Activated naive CD4-positive, alpha-beta T cell treated with anti-CD3 and anti-CD28 coated beads, Interleukin-2, amount 10 ng/mL, durations not matched to agents 7 days and 5 days (primary cell): ENCODE measurements at regions not wholly inside any gene's neighbourhood (a gene's known extent, or its start where the extent isn't known, plus 50 kb on each side); places are given as distances from the start of the nearest gene placed in this dataset.

Experiments used
- CTCF ChIA-PET: fragments of 350-600 bp; sonication (Branson Sonifier 250); formaldehyde crosslinking; loops from one replicate; lab custom pipeline; 2021; ENCODE audit warnings: antibody characterized with exemption; lab: Charles Lee
- DNase-seq: peaks from one replicate; pipeline ENCODE4 v3.0.0-alpha.2; 2020
- H3K27ac Mint-ChIP-seq: one replicate; pipeline ENCODE4 v1.8.0; 2021; ENCODE audit warnings: mild to moderate bottlenecking, moderate library complexity, mixed read lengths
- H3K27me3 Mint-ChIP-seq: one replicate; pipeline ENCODE4 v1.8.0; 2021; ENCODE audit warnings: mild to moderate bottlenecking, mixed read lengths
- H3K36me3 Mint-ChIP-seq: one replicate; pipeline ENCODE4 v1.8.0; 2021; ENCODE audit warnings: mixed read lengths
- H3K4me1 Mint-ChIP-seq: one replicate; pipeline ENCODE4 v1.8.0; 2021; ENCODE audit warnings: mixed read lengths
- H3K4me3 Mint-ChIP-seq: one replicate; pipeline ENCODE4 v1.8.0; 2021; ENCODE audit warnings: mild to moderate bottlenecking, moderate library complexity, mixed read lengths
- H3K9me3 Mint-ChIP-seq: one replicate; pipeline ENCODE4 v1.8.0; 2021; ENCODE audit warnings: mixed read lengths

GRCh38 chr15:35210370-35210769, 125.3 kb upstream of the NANOGP8 start:
- no peaks in the 10 kb centered on the region for H3K9me3 Mint-ChIP-seq

GRCh38 chr15:35209838-35210237, 124.7 kb upstream of the NANOGP8 start:
- Mint-ChIP-seq H3K4me3 (no peak overlapping the region), H3K36me3 (no peaks in the 10 kb centered on the region), H3K27ac (no peak overlapping the region), H3K27me3 (no peaks in the 10 kb centered on the region), H3K4me1 (no peaks in the 10 kb centered on the region), H3K9me3 (no peaks in the 10 kb centered on the region)
- CTCF ChIA-PET: interaction anchor here (0.5 kb wide), 1 partner anchor 21 kb away, joined by 4 read pairs; no protein-coding TSS in a partner anchor
- DNase-seq: no peak

More at GRCh38 chr15:35210370-35210769, 125.3 kb upstream of the NANOGP8 start:
- CTCF ChIA-PET: interaction anchor here (0.5 kb wide), 1 partner anchor 21 kb away, joined by 4 read pairs; no protein-coding TSS in a partner anchor
- Mint-ChIP-seq H3K27ac (no peak overlapping the region), H3K4me1 (no peaks in the 10 kb centered on the region), H3K4me3 (no peak overlapping the region), H3K36me3 (no peaks in the 10 kb centered on the region), H3K27me3 (no peaks in the 10 kb centered on the region)
- DNase-seq: no peak

- Mint-ChIP-seq H3K36me3 (no peaks in the 10 kb centered on the region), H3K4me1 (no peaks in the 10 kb centered on the region), H3K9me3 (no peaks in the 10 kb centered on the region), H3K4me3 (no peak overlapping the region), H3K27me3 (no peaks in the 10 kb centered on the region), H3K27ac (no peak overlapping the region)
- CTCF ChIA-PET: interaction anchor here (1.0 kb wide), 1 partner anchor 130 kb away, joined by 3 read pairs; no protein-coding TSS in a partner anchor
- DNase-seq: no peak
These were observed 123.3 kb upstream of the NANOGP8 start for GRCh38 chr15:35208353-35208752.

- no peaks in the 10 kb centered on the region for H3K36me3 Mint-ChIP-seq
- no peak overlapping the region for H3K27ac Mint-ChIP-seq
- no peaks in the 10 kb centered on the region for H3K4me1 Mint-ChIP-seq
- H3K4me3 Mint-ChIP-seq: no peak overlapping the region
- H3K27me3 Mint-ChIP-seq: no peaks in the 10 kb centered on the region
- DNase-seq: no peak
- CTCF ChIA-PET: no interaction called here
- no peaks in the 10 kb centered on the region for H3K9me3 Mint-ChIP-seq
These were observed 121.1 kb upstream of the NANOGP8 start for GRCh38 chr15:35206060-35206675.

- Mint-ChIP-seq H3K4me1 (no peaks in the 10 kb centered on the region), H3K4me3 (no peak overlapping the region), H3K36me3 (no peaks in the 10 kb centered on the region), H3K27me3 (peaks cover 4% of the 10 kb centered on the region), H3K9me3 (no peaks in the 10 kb centered on the region), H3K27ac (no peak overlapping the region)
- no peak for DNase-seq
- CTCF ChIA-PET: no interaction called here
These were observed 113.1 kb upstream of the NANOGP8 start for GRCh38 chr15:35198197-35198596.

- no peaks in the 10 kb centered on the region for H3K9me3 Mint-ChIP-seq
- no peak overlapping the region for H3K27ac Mint-ChIP-seq
- H3K4me3 Mint-ChIP-seq: no peak overlapping the region
- peaks cover 4% of the 10 kb centered on the region for H3K27me3 Mint-ChIP-seq
- CTCF ChIA-PET: no interaction called here
- H3K36me3 Mint-ChIP-seq: no peaks in the 10 kb centered on the region
- DNase-seq: no peak
- H3K4me1 Mint-ChIP-seq: no peaks in the 10 kb centered on the region
These were observed 112.7 kb upstream of the NANOGP8 start for GRCh38 chr15:35197754-35198153.

GRCh38 chr15:35197306-35197705, 112.2 kb upstream of the NANOGP8 start:
- Mint-ChIP-seq H3K9me3 (no peaks in the 10 kb centered on the region), H3K4me3 (no peak overlapping the region), H3K4me1 (no peaks in the 10 kb centered on the region), H3K27ac (no peak overlapping the region), H3K27me3 (peaks cover 4% of the 10 kb centered on the region), H3K36me3 (no peaks in the 10 kb centered on the region)
- DNase-seq: no peak
- CTCF ChIA-PET: no interaction called here

GRCh38 chr15:35196273-35196672, 111.2 kb upstream of the NANOGP8 start:
- no peak for DNase-seq
- Mint-ChIP-seq H3K4me3 (no peak overlapping the region), H3K27ac (no peak overlapping the region), H3K4me1 (no peaks in the 10 kb centered on the region), H3K27me3 (peaks cover 4% of the 10 kb centered on the region), H3K9me3 (peaks cover 6% of the 10 kb centered on the region), H3K36me3 (no peaks in the 10 kb centered on the region)
- CTCF ChIA-PET: no interaction called here

GRCh38 chr15:35195649-35196048, 110.6 kb upstream of the NANOGP8 start:
- no peak for DNase-seq
- H3K4me3 Mint-ChIP-seq: no peak overlapping the region
- peaks cover 4% of the 10 kb centered on the region for H3K27me3 Mint-ChIP-seq
- H3K9me3 Mint-ChIP-seq: peaks cover 7% of the 10 kb centered on the region
- H3K36me3 Mint-ChIP-seq: no peaks in the 10 kb centered on the region
- no peaks in the 10 kb centered on the region for H3K4me1 Mint-ChIP-seq
- CTCF ChIA-PET: no interaction called here
- no peak overlapping the region for H3K27ac Mint-ChIP-seq

- CTCF ChIA-PET: no interaction called here
- Mint-ChIP-seq H3K4me3 (no peak overlapping the region), H3K36me3 (no peaks in the 10 kb centered on the region), H3K27ac (no peak overlapping the region), H3K4me1 (no peaks in the 10 kb centered on the region), H3K27me3 (peaks cover 4% of the 10 kb centered on the region), H3K9me3 (peaks cover 8% of the 10 kb centered on the region)
- no peak for DNase-seq
These were observed 109.9 kb upstream of the NANOGP8 start for GRCh38 chr15:35195031-35195430.

- Mint-ChIP-seq H3K36me3 (no peaks in the 10 kb centered on the region), H3K4me3 (no peak overlapping the region), H3K4me1 (no peaks in the 10 kb centered on the region), H3K27ac (no peak overlapping the region), H3K27me3 (peaks cover 4% of the 10 kb centered on the region), H3K9me3 (peaks cover 8% of the 10 kb centered on the region)
- DNase-seq: no peak
- CTCF ChIA-PET: no interaction called here
These were observed 109.2 kb upstream of the NANOGP8 start for GRCh38 chr15:35194296-35194695.

- H3K4me3 Mint-ChIP-seq: no peak overlapping the region
- CTCF ChIA-PET: no interaction called here
- H3K36me3 Mint-ChIP-seq: no peaks in the 10 kb centered on the region
- peaks cover 8% of the 10 kb centered on the region for H3K9me3 Mint-ChIP-seq
- H3K4me1 Mint-ChIP-seq: no peaks in the 10 kb centered on the region
- H3K27ac Mint-ChIP-seq: no peak overlapping the region
- no peak for DNase-seq
- H3K27me3 Mint-ChIP-seq: peaks cover 4% of the 10 kb centered on the region
These were observed 106.7 kb upstream of the NANOGP8 start for GRCh38 chr15:35191783-35192182.

GRCh38 chr15:35186346-35186745, 101.3 kb upstream of the NANOGP8 start:
- no peak overlapping the region for H3K27ac Mint-ChIP-seq
- DNase-seq: no peak
- H3K4me1 Mint-ChIP-seq: peaks cover 9% of the 10 kb centered on the region
- no peaks in the 10 kb centered on the region for H3K36me3 Mint-ChIP-seq
- CTCF ChIA-PET: no interaction called here
- no peaks in the 10 kb centered on the region for H3K27me3 Mint-ChIP-seq
- peaks cover 2% of the 10 kb centered on the region for H3K9me3 Mint-ChIP-seq
- no peak overlapping the region for H3K4me3 Mint-ChIP-seq

- no peaks in the 10 kb centered on the region for H3K9me3 Mint-ChIP-seq
- no peak overlapping the region for H3K27ac Mint-ChIP-seq
- CTCF ChIA-PET: no interaction called here
- no peak overlapping the region for H3K4me3 Mint-ChIP-seq
- no peaks in the 10 kb centered on the region for H3K36me3 Mint-ChIP-seq
- H3K27me3 Mint-ChIP-seq: no peaks in the 10 kb centered on the region
- H3K4me1 Mint-ChIP-seq: peaks cover 9% of the 10 kb centered on the region
- DNase-seq: no peak
These were observed 99.6 kb upstream of the NANOGP8 start for GRCh38 chr15:35184646-35185045.

- no peak for DNase-seq
- CTCF ChIA-PET: no interaction called here
- Mint-ChIP-seq H3K4me3 (no peak overlapping the region), H3K27ac (no peak overlapping the region), H3K27me3 (no peaks in the 10 kb centered on the region), H3K4me1 (peaks cover 9% of the 10 kb centered on the region), H3K36me3 (no peaks in the 10 kb centered on the region), H3K9me3 (no peaks in the 10 kb centered on the region)
These were observed 97.9 kb upstream of the NANOGP8 start for GRCh38 chr15:35182841-35183479.
